Fibroblast of villous mesenchyme (primary cell): ENCODE measurements at regions not wholly inside any gene's neighbourhood (a gene's known extent, or its start where the extent isn't known, plus 50 kb on each side); places are given as distances from the start of the nearest gene placed in this dataset. TPM values are rescaled to one million over a fixed set of nuclear protein-coding genes. Genes with fewer than 3 reads are reported as not detected.

ENCODE experiments used
- DNase-seq: peaks from one replicate; pipeline ENCODE4 v3.0.0-alpha.2; 2010; ENCODE audit warnings: low read depth
- H3K4me3 ChIP-seq: 2 replicates; pipeline ENCODE4 v1.5.1; 2011; ENCODE audit warnings: low read depth, mild to moderate bottlenecking, low read length
- small RNA-seq: library from RNA; depleted of rRNA; stranded (forward); fragments of <200 nt; gene quantifications from one replicate; pipeline ENCODE3, GENCODE V24; 2012
- TF ChIP-seq, protein P1 (sequence below): IDR thresholded peaks from 2 replicates; pipeline ENCODE4 v1.5.1; 2012; ENCODE audit warnings: low read depth, mild to moderate bottlenecking, low read length; ENCODE audit not compliant: insufficient read depth

DNA sequence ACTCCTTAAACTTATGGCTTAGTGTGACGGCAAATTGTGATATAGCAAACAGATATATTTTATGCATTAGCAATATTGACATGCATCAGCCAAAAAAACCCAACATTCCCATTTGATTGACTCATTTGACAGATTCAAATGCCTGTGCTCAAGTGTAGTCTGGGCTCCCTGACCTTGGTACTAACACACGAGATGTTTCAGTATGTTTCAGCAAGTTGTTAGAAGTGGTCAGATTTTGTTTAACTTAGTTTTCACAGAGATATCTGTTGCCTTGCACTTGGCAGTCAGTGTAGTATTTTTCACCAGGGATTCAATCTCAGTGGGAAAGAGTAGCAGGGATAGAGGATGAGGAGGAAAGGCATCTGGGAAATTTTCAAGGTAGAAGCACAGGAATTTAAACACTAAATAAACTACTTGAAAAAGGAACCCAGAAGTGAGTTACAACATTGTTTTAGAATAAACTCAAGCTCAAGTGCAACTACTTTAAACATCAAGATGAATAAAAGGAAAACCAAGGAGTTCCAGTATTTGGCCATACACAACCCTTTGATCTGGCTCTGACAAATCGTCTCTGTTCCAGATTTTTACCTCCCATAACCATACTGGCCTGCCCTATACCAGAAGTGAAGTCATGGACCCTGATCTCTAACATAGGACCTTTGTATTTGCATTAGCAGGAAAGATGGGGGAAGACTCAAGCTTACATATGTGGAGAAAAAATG is 56.5 kb upstream of the BLID start:
- H3K4me3 ChIP-seq, result no peak overlapping the region
- TF ChIP-seq, protein P1, sequence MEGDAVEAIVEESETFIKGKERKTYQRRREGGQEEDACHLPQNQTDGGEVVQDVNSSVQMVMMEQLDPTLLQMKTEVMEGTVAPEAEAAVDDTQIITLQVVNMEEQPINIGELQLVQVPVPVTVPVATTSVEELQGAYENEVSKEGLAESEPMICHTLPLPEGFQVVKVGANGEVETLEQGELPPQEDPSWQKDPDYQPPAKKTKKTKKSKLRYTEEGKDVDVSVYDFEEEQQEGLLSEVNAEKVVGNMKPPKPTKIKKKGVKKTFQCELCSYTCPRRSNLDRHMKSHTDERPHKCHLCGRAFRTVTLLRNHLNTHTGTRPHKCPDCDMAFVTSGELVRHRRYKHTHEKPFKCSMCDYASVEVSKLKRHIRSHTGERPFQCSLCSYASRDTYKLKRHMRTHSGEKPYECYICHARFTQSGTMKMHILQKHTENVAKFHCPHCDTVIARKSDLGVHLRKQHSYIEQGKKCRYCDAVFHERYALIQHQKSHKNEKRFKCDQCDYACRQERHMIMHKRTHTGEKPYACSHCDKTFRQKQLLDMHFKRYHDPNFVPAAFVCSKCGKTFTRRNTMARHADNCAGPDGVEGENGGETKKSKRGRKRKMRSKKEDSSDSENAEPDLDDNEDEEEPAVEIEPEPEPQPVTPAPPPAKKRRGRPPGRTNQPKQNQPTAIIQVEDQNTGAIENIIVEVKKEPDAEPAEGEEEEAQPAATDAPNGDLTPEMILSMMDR, result no peak
- DNase-seq, result no peak

DNA sequence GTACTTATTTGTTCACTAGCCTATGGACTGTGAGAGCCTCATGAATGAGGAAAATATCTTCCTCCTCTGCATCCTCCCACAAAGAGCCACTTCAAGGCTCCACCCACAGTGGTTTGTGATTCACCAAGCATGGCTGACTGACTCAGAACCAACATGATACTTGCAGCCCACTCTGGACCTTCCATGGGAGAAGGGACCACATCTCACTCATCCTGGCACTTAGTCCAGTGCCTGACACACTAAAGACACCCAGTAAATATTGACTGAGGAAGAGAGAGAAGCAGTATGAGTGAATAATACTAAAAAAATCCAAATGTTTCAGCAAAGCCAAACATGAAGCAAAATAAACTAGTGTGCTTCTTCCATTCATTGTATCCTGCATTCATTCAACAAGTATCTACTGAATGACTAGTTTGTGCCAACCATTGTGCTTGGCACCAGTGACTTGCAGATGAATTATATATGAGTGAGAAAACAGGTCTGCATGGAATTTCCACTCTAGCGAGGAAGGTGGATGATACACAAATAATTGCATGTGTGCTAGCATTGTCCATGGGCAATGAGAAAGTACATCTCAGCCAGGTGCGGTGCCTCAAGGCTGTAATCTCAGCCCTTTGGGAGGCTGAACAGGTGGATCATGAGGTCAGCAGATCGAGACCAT is 54.9 kb upstream of the BLID start:
- TF ChIP-seq, protein P1, result no peak
- DNase-seq, result no peak
- no peak overlapping the region for H3K4me3 ChIP-seq

DNA sequence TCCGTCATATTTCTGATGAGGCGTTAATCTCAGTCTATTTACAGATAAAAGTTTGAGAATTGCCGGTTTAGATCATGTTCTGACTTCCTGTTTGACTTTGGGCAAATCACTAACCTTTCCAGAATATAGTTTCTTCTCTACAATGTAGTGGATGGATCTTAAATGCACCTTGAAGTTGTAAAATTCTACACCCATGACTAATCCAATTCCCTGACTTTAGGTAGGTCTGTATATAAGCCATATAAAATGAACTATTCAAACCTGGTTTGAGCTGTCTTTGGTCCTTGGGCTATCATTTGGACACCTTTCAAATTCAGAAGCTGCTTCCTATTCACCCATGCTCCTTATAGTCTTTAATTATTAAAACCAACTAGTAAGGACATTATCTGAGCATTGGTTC is 52.2 kb upstream of the BLID start:
- TF ChIP-seq, protein P1, result no peak
- no peak for DNase-seq
- no peak overlapping the region for H3K4me3 ChIP-seq

DNA sequence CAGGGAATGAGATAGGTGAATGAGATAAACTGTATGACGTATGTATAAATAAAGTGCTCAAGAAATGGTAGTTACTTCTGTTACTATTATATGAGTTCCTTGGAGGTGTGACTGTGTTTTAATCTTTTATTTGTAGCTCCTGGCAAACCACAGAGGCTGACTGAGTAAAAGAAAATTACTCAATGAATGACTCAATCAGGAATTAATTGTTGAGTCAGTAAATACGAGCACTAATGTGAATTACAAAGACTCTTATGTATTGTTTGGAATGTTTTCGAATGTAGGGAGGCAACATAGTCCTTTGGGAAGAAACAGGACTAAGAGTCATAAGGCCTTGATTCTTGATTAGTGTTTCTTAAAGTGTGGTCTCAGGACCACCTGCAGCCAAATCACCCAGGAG is 51.1 kb upstream of the BLID start:
- TF ChIP-seq, protein P1, result no peak
- DNase-seq, result peak; percentile 85
- no peak overlapping the region for H3K4me3 ChIP-seq

DNA sequence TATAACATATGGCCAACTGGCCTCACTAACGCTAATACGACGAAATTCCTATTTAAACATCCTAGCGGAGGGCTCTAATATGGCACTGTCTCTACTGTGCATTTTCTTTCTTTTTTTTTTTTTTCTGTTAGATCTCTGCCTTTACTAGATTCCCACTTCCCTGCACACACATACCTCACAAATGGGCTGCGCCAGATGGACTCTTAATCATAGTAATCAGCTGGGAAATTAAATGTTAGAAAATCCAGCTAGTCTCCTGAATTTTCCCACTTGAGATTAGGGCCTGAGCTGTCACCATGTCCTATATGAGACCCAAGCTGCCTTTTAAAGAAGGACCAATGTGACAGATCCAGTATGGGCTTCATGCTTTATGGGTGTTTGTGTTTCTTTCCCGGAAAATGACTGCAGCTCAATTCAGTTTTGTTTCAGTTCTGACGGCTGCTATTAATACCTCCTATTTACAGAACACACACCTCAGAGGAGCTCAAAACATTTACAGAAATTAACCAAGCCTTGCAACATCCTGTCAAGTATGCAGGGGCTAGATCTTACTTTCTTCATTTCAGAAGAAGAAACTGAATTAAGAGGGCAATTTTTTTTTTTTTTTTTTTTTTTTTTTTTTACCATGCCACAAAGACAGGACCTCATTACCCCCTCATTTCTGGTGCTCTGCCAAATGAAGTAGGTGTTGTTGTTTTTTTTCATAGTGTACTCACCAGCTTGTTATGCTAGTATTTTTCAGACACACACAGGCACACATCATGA is 49.8 kb upstream of the BLID start:
- peak; percentile 75 for DNase-seq
- H3K4me3 ChIP-seq, result no peak overlapping the region
- TF ChIP-seq, protein P1, result no peak

Small RNAs in the stretch of these regions (small RNA-seq; reads per million reads assigned to genes)
- gene RNU4ATAC10P (not detected), gene RNU4ATAC5P (not detected), gene RNU6-592P (not detected)
